NB4 (cell line): ENCODE measurements at regions not wholly inside any gene's neighbourhood (a gene's known extent, or its start where the extent isn't known, plus 50 kb on each side); places are given as distances from the start of the nearest gene placed in this dataset.

ENCODE experiments used
- POLR2A ChIP-seq: IDR thresholded peaks from 2 replicates; pipeline ENCODE4 v1.6.1; 2011; ENCODE audit warnings: mild to moderate bottlenecking; ENCODE audit not compliant: insufficient read length; ENCODE audit errors: extremely low read depth
- TF ChIP-seq, protein P1 (sequence below): IDR thresholded peaks from one replicate; pipeline ENCODE4 v1.5.1; 2012; ENCODE audit warnings: low read depth, low read length
- TF ChIP-seq, protein P2 (sequence below): IDR thresholded peaks from 2 replicates; pipeline ENCODE4 v1.6.1; 2011; ENCODE audit warnings: low read depth, low read length

DNA sequence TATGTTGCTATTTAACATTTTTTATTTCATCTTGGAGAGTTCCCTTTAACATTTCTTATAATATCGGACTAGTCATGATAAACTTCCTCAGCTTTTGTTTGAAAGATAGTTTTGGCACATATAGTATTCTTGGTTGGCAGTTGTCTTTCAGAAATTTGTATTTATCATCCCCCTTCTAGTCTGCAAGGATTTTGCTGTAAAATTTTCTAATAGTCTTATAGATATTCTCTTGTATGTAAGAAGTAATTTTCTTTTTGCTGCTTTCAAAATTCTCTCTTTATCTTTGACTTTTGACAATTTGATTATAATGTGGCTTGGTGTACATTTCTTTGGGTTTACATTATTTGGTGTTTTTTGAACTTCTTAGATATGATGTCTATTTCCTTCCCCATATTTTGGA, 116.0 kb upstream of the AVPR1A start:
- TF ChIP-seq, protein P1, sequence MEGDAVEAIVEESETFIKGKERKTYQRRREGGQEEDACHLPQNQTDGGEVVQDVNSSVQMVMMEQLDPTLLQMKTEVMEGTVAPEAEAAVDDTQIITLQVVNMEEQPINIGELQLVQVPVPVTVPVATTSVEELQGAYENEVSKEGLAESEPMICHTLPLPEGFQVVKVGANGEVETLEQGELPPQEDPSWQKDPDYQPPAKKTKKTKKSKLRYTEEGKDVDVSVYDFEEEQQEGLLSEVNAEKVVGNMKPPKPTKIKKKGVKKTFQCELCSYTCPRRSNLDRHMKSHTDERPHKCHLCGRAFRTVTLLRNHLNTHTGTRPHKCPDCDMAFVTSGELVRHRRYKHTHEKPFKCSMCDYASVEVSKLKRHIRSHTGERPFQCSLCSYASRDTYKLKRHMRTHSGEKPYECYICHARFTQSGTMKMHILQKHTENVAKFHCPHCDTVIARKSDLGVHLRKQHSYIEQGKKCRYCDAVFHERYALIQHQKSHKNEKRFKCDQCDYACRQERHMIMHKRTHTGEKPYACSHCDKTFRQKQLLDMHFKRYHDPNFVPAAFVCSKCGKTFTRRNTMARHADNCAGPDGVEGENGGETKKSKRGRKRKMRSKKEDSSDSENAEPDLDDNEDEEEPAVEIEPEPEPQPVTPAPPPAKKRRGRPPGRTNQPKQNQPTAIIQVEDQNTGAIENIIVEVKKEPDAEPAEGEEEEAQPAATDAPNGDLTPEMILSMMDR, result no peak
- TF ChIP-seq, protein P2, sequence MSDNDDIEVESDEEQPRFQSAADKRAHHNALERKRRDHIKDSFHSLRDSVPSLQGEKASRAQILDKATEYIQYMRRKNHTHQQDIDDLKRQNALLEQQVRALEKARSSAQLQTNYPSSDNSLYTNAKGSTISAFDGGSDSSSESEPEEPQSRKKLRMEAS, result no peak
- no peak for TF ChIP-seq POLR2A
